CD4-positive, alpha-beta T cell treated with Interleukin-6 at 100 ng/mL for 8 hours (primary cell): ENCODE measurements at regions not wholly inside any gene's neighbourhood (a gene's known extent, or its start where the extent isn't known, plus 50 kb on each side); places are given as distances from the start of the nearest gene placed in this dataset.

Experiments
- DNase-seq: peaks from one replicate; pipeline ENCODE4 v3.0.0-alpha.2; 2020; ENCODE audit warnings: mixed read lengths, low spot score

DNA sequence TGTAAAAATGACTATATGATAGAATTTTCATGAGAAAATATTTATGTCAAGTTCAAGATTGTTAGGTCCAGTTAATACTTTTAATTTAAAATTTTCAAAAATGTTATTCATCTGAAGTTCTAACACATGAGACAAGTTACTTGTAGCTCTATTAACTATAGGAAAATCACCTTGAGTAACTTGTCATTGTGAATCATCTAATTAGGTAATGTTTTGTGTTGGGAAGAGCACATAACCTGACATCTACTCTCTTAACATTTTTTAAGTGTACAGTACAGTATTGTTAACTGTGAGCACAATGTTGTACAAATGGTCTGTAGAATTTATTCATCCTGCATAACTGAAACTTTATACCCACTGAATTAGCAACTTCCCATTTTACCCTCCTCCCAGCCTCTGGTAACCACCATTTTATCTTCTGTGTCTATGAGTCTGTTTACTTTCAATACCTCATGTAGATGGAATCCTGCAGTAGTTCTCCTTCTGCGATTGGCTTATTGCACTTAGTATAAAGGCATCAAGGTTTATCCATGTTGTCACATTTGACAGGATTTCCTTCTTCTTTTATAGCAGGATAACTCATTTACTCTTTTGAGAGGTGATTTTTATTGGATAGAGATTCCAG, 54.6 kb downstream of the ARL4A start:
- no peak for DNase-seq

DNA sequence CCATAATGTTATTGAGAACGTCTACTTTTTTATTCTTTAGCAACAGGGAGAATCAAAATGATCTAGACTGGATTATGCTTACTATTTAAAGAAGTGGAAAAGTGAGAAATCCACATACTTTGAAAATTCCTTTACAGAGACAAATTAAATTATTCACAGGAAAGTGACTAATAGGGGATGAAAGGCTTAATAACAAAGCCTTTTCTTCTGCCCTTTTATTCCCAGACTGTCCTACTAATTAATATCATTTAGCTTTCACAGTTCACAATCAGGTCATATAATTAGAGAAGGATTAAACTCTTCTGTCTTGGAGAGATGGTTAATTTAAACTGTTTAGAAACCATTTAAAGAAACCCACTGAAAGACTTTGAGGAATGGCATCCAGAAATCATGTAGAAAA, 58.8 kb downstream of the ARL4A start:
- DNase-seq: no peak

DNA sequence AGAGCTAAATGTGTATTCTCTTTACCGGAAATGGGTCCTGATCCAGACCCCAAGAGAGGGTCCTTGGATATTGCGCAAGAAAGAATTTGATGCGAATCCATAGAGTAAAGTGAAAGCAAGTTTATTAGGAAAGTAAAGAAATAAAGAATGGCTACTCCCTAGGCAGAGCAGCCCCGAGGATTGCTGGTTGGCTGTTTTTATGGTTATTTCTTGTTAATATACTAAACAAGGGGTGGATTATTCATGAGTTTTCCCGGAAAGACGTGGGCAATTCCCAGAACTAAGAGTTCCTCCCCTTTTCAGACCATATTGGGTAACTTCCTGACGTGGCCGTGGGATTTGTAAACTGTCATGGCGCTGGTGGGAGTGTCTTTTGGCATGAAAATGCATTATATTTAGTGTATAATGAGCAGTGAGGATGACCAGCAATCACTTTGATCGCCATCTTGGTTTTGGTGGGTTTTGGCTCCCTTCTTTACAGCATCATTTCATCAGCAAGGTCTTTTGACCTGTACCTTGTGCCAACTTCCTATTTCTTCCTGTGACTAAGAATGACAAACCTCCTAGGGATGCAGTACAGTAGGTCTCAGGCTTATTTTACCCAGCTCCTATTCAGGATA, 60.4 kb downstream of the ARL4A start:
- DNase-seq: no peak

GRCh38 chr7:12749069-12749468, 61.6 kb downstream of the ARL4A start:
- DNase-seq: no peak

DNA sequence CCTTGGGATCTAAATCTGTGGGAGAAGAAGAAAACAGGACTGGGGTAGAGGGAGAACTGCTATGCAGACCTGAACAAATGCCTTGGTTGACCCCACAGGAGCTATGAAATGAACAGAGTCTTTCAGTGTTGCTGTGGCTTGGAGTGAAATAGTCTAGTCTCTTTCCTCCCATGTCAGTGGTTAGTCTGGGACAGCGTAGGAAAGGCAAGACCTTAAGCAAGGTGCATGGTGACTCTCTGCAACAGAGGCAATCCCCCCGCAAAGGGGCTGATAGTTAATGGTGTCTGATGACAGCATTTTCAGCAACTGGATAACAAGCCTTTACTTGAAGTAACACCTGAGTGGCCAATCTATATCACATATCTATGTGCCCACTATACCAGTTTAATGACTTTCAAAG, 62.3 kb downstream of the ARL4A start:
- DNase-seq: no peak

- DNase-seq: no peak
These were observed 64.3 kb downstream of the ARL4A start for GRCh38 chr7:12751764-12752163.

- DNase-seq: no peak
These were observed 66.7 kb downstream of the ARL4A start for GRCh38 chr7:12754179-12754578.

DNA sequence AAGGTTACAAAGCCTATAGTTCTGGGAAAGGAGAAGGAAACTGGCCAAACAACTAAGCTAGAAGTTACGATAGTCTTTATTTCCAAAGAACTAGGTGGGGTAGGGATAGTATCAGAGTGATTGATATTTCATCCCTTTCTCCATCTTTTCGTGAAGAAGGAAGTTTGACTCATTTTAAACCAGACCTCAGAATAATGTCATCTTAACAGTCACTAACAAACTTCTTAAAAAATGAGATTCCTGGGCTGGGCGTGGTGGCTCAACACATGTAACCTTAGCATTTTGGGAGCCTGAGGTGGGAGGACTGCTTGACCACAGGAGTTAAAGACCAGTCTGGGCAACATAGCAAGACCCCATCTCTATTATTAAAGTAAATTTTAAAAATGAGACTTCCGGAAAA, 69.4 kb downstream of the ARL4A start:
- DNase-seq: no peak

- DNase-seq: no peak
These were observed 70.0 kb downstream of the ARL4A start for GRCh38 chr7:12757443-12757842.

DNA sequence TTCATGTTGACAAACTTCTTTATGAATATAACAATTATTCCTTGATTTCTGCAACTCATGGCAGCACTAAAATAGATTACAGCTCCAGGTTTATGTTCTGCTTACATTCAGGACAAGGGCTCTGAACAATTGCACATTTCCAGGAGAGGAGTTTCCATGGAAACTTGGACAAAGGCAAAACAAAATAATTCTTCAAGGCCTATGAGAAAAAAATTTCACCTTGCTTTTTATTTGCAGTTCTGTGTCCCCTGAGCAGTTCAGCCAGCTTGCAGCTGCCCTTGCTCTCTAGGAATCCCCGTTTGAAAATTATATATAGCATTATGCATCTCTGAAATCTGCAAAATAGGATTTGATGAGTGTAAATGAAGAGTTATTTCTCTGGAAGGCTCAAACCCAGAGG, 71.7 kb downstream of the ARL4A start:
- DNase-seq: no peak

DNA sequence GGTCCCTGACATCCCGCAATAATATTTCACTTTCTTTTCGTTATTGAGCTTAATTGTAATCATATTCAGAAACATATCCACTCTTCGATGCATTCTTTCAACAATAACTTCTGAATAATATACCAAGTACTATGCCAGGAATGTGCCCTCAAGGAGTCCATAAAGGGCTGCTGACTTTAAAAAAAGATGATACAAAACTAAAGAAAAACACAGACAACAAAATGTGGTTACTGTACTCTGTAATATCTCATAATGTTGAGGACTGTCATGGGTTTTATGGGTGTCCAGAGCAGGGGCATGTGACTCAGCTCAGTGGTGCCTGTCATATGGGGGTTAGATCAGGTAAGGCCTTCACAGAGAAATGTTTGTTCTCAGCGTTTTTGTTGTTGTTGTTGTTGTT, 73.7 kb downstream of the ARL4A start:
- no peak for DNase-seq

GRCh38 chr7:12761691-12762090, 74.3 kb downstream of the ARL4A start:
- no peak for DNase-seq

GRCh38 chr7:12764458-12764891, 77.0 kb downstream of the ARL4A start:
- DNase-seq: no peak

GRCh38 chr7:12765431-12766100, 78.1 kb downstream of the ARL4A start:
- no peak for DNase-seq

GRCh38 chr7:12766416-12766815, 79.0 kb downstream of the ARL4A start:
- DNase-seq: no peak

- no peak for DNase-seq
These were observed 81.5 kb downstream of the ARL4A start for GRCh38 chr7:12768948-12769347.

DNA sequence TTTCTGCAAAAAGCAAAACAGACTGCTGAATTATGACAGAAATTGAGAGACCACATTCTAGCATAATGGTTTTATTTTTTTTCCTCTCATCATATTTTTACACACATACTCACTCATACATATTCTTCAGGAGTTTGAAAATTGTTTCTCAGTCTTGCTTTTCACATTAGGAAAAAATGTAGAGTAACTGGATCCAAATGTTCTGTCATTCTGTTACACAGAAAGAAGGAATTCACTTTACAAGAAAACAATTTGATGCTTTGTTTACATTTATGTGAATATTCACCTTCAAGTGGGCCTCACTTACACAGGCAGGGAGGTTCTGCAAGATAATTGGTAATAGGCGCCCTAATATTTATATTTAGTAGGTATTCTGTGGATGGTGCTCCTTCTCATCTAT, 82.0 kb downstream of the ARL4A start:
- no peak for DNase-seq

DNA sequence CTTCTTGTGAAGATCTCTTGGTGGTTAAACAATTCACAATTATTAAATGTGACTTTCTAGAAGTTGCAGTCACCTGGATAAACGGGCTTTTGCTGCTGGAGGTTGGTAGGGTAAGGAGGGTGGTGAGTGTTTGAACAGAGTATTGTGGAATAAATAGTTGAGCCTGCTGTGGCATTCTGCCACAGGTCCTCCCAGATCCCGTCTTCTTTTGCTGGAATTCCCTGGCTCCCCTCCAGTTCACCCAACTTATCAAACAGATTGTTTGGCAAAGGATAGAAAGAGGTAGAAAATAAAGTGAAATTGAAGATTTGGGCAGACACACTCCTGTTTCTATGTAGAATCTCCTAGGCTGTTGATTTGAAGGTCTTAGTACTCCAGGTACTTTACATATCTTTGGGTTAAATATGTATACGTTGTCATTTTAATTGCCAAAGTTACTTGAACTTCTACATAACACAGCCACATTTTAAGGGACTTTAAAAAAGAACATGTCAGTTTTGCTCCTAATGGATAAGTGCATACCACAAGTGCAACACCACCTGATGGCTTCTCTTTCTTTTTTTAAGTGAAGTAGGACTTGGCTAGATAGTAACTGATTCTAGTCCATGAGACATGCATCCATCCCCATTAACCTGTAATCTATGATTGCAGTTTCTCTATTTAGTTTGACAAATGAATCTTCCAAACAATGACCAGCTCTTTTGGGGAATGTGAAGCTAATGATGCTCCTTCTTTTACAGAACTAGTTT, 83.0 kb downstream of the ARL4A start:
- no peak for DNase-seq

DNA sequence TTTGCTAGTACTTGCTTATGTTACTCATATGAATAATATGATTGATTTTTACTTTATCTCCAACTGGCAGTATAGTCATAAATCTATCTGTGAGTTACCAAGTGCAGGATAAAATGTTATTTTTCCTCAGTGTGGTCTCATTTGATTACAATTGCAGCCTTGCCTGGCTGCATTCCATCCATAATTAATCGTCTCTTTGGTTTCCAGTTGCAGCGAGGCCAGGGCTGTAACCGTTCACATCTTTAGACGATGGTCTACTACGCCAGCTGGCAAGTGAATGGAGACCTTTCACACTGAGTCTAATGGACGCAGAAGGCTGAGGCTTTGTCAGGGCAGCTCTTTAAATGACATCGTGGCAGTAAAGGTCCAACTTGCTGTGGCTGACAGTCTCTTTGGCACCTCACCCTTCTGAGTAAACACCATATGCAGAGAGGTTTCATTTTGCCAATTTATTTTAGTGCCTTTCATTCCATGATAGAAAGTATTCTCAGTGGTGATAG, 84.0 kb downstream of the ARL4A start:
- DNase-seq: no peak

DNA sequence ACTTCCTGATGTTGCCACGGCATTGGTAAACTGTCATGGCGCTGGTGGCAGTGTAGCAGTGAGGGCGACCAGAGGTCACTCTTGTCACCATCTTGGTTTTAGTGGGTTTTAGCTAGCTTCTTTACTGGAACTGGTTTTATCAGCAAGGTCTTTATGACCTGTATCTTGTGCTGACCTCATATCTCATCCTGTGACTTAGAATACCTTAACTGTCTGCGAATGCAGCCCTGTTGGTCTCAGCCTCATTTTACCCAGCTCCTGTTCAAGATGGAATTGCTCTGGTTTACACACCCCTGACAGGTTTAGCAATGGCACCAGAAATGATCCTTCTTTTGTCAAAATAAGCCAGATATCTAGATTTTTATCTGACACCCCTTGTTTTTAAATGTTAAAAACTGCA, 85.3 kb downstream of the ARL4A start:
- no peak for DNase-seq

DNA sequence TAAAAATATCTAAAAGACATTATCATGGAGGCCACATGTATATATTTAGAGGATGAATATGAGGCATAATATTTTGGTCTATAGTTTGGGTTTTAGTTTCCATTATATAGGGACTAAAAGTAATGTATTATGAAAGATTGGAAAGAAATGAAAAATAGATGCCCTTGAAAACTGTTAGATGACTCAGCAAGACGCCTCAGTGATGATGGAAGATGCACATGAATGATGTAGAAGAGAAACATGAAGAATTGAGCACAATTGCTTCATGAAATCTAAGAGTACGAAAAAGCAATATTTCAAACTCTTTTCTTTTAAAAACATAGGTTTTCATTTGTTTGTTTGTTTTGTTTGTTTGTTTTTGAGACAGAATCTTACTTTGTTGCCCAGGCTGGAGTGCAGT, 89.8 kb downstream of the ARL4A start:
- DNase-seq: no peak

- no peak for DNase-seq
These were observed 92.5 kb downstream of the ARL4A start for GRCh38 chr7:12779947-12780346.
